ENCODE measurements at regions not wholly inside any gene's neighbourhood (a gene's known extent, or its start where the extent isn't known, plus 50 kb on each side); places are given as distances from the start of the nearest gene placed in this dataset.

- no peak overlapping the region for H3K9ac ChIP-seq (ENCODE audit: low read length in 3 of 3)
- H3K36me3 ChIP-seq (ENCODE audit: control insufficient read depth in 2 of 3, insufficient read depth in 3 of 3, low read length in 3 of 3) = no peaks in the 10 kb centered on the region
- H3K4me1 ChIP-seq (ENCODE audit: control insufficient read depth in 2 of 3, insufficient read depth in 2 of 3, low read depth in 1 of 3, low read length in 3 of 3) = no peaks in the 10 kb centered on the region
- TF ChIP-seq CTCF (IDR thresholded peaks at IDR 0.05; ENCODE audit: borderline replicate concordance, extremely low read depth, insufficient read depth) = no peak
- no peaks in the 10 kb centered on the region for H3K27me3 ChIP-seq (ENCODE audit: control insufficient read depth, insufficient read depth, low read length)
- no peaks in the 10 kb centered on the region for H3K9me3 ChIP-seq (ENCODE audit: control insufficient read depth in 2 of 3, insufficient read depth in 1 of 3, low read length in 3 of 3)
- FAIRE-seq = no peak
- intact Hi-C loops (cut with DNase I) = no loop called here
- peak in 1 of 5 donors; percentile 29 for DNase-seq
- H3K27ac ChIP-seq (ENCODE audit: low read depth in 2 of 2, low read length in 2 of 2) = no peak overlapping the region
- H3K4me3 ChIP-seq (ENCODE audit: low read length in 3 of 3) = no peak overlapping the region
Measured at GRCh38 chr18:42583283-42583731, 532.2 kb downstream of the RIT2 start.

- H3K9me3 ChIP-seq (ENCODE audit: control insufficient read depth in 2 of 3, insufficient read depth in 1 of 3, low read length in 3 of 3) = no peaks in the 10 kb centered on the region
- H3K36me3 ChIP-seq (ENCODE audit: control insufficient read depth in 2 of 3, insufficient read depth in 3 of 3, low read length in 3 of 3) = no peaks in the 10 kb centered on the region
- FAIRE-seq (no peak), DNase-seq (peak in 3 of 5 donors; percentile 17 to 72 (median 60))
- no peaks in the 10 kb centered on the region for H3K4me1 ChIP-seq (ENCODE audit: control insufficient read depth in 2 of 3, insufficient read depth in 2 of 3, low read depth in 1 of 3, low read length in 3 of 3)
- intact Hi-C loops (cut with DNase I) = no loop called here
- no peak for TF ChIP-seq CTCF (IDR thresholded peaks at IDR 0.05; ENCODE audit: borderline replicate concordance, extremely low read depth, insufficient read depth)
- no peak overlapping the region for H3K4me3 ChIP-seq (ENCODE audit: low read length in 3 of 3)
- H3K9ac ChIP-seq (ENCODE audit: low read length in 3 of 3) = no peak overlapping the region
- H3K27me3 ChIP-seq (ENCODE audit: control insufficient read depth, insufficient read depth, low read length) = no peaks in the 10 kb centered on the region
- no peak overlapping the region for H3K27ac ChIP-seq (ENCODE audit: low read depth in 2 of 2, low read length in 2 of 2)
Measured at GRCh38 chr18:42586601-42587000, 528.9 kb downstream of the RIT2 start.

- no peaks in the 10 kb centered on the region for H3K4me1 ChIP-seq (ENCODE audit: control insufficient read depth in 2 of 3, insufficient read depth in 2 of 3, low read depth in 1 of 3, low read length in 3 of 3)
- intact Hi-C loops (cut with DNase I) = no loop called here
- H3K27me3 ChIP-seq (ENCODE audit: control insufficient read depth, insufficient read depth, low read length) = no peaks in the 10 kb centered on the region
- FAIRE-seq (no peak), DNase-seq (no peak)
- no peaks in the 10 kb centered on the region for H3K36me3 ChIP-seq (ENCODE audit: control insufficient read depth in 2 of 3, insufficient read depth in 3 of 3, low read length in 3 of 3)
- no peak overlapping the region for H3K4me3 ChIP-seq (ENCODE audit: low read length in 3 of 3)
- no peaks in the 10 kb centered on the region for H3K9me3 ChIP-seq (ENCODE audit: control insufficient read depth in 2 of 3, insufficient read depth in 1 of 3, low read length in 3 of 3)
- H3K9ac ChIP-seq (ENCODE audit: low read length in 3 of 3) = no peak overlapping the region
- H3K27ac ChIP-seq (ENCODE audit: low read depth in 2 of 2, low read length in 2 of 2) = no peak overlapping the region
- no peak for TF ChIP-seq CTCF (IDR thresholded peaks at IDR 0.05; ENCODE audit: borderline replicate concordance, extremely low read depth, insufficient read depth)
Measured at GRCh38 chr18:42588786-42589185, 526.7 kb downstream of the RIT2 start.

- Histone ChIP-seq H3K9me3 (ENCODE audit: control insufficient read depth in 2 of 3, insufficient read depth in 1 of 3, low read length in 3 of 3) (no peaks in the 10 kb centered on the region), H3K4me1 (ENCODE audit: control insufficient read depth in 2 of 3, insufficient read depth in 2 of 3, low read depth in 1 of 3, low read length in 3 of 3) (no peaks in the 10 kb centered on the region), H3K27me3 (ENCODE audit: control insufficient read depth, insufficient read depth, low read length) (no peaks in the 10 kb centered on the region), H3K9ac (ENCODE audit: low read length in 3 of 3) (no peak overlapping the region), H3K4me3 (ENCODE audit: low read length in 3 of 3) (no peak overlapping the region), H3K27ac (ENCODE audit: low read depth in 2 of 2, low read length in 2 of 2) (no peak overlapping the region), H3K36me3 (ENCODE audit: control insufficient read depth in 2 of 3, insufficient read depth in 3 of 3, low read length in 3 of 3) (no peaks in the 10 kb centered on the region)
- DNase-seq (no peak), FAIRE-seq (no peak)
- no peak for TF ChIP-seq CTCF (IDR thresholded peaks at IDR 0.05; ENCODE audit: borderline replicate concordance, extremely low read depth, insufficient read depth)
- intact Hi-C loops (cut with DNase I) = no loop called here
Measured at GRCh38 chr18:42604820-42605219, 510.7 kb downstream of the RIT2 start.
